H1 (cell line): ENCODE measurements at regions not wholly inside any gene's neighbourhood (a gene's known extent, or its start where the extent isn't known, plus 50 kb on each side); places are given as distances from the start of the nearest gene placed in this dataset.

Experiments used
- CTCF ChIA-PET: fragments of 300-600 bp; sonication (Branson Sonifier 250); formaldehyde crosslinking; loops from one replicate; lab custom pipeline; 2021; ENCODE audit not compliant: partially characterized antibody; lab: Charles Lee
- POLR2A ChIA-PET: fragments of 300-600 bp; sonication (Branson Sonifier 250); formaldehyde crosslinking; loops from one replicate; lab custom pipeline; 2021; ENCODE audit warnings: inconsistent platforms; ENCODE audit not compliant: partially characterized antibody; lab: Charles Lee
- DNase-seq, 2 experiments: peaks; one replicate each; pipeline versions ENCODE4 v3.0.0 to v3.0.0-alpha.2; 2010 to 2022; ENCODE audit warnings: low spot score in 2 of 2, low read depth in 1 of 2, mixed read lengths in 1 of 2
- FAIRE-seq: peaks from 2 replicates; lab custom pipeline; 2011; peaks lifted over from hg19 to GRCh38; lab: Jason Lieb, UNC
- H2AFZ ChIP-seq: 2 replicates; pipeline ENCODE4 v1.8.1; 2012; ENCODE audit warnings: low read length, inconsistent platforms
- H2AK5ac ChIP-seq: 2 replicates; pipeline ENCODE4 v1.6.1; 2013; ENCODE audit warnings: low read depth, low read length
- H2BK120ac ChIP-seq: replicated peaks from 2 replicates; pipeline ENCODE3; 2013; ENCODE audit warnings: low read depth, low read length, inconsistent platforms
- H2BK12ac ChIP-seq: 2 replicates; pipeline ENCODE4 v1.6.1; 2013; ENCODE audit warnings: low read depth, low read length
- H2BK15ac ChIP-seq: 2 replicates; pipeline ENCODE4 v1.6.1; 2013; ENCODE audit warnings: low read length
- H2BK20ac ChIP-seq: 2 replicates; pipeline ENCODE4 v1.6.1; 2013; ENCODE audit warnings: low read length
- H2BK5ac ChIP-seq: 2 replicates; pipeline ENCODE4 v1.6.1; 2013; ENCODE audit warnings: low read depth, low read length
- H3K14ac ChIP-seq: 2 replicates; pipeline ENCODE4 v1.6.1; 2013; ENCODE audit warnings: inconsistent platforms; ENCODE audit not compliant: insufficient read length
- H3K18ac ChIP-seq: 2 replicates; pipeline ENCODE4 v1.6.1; 2013; ENCODE audit warnings: low read length; ENCODE audit errors: extremely low read depth
- H3K23ac ChIP-seq: 2 replicates; pipeline ENCODE4 v1.6.1; 2013; ENCODE audit warnings: inconsistent platforms; ENCODE audit not compliant: insufficient read length
- H3K23me2 ChIP-seq: 2 replicates; pipeline ENCODE4 v1.6.1; 2013; ENCODE audit warnings: low read depth, low read length
- H3K27ac ChIP-seq: 2 replicates; pipeline ENCODE4 v1.6.1; 2011; ENCODE audit warnings: low read depth, low read length, inconsistent platforms
- H3K27me3 ChIP-seq, 4 experiments: replicated peaks in 1 of 4; 1 replicate in 1 of 4; 2 replicates in 3 of 4; pipeline versions ENCODE4 v1.6.1 to v1.8.1; 2011 to 2013; ENCODE audit warnings: low read length in 3 of 4, mild to moderate bottlenecking in 3 of 4, inconsistent platforms in 2 of 4, mixed read lengths in 2 of 4, moderate library complexity in 1 of 4; ENCODE audit not compliant: control insufficient read depth in 3 of 4, insufficient read depth in 3 of 4; ENCODE audit errors: extremely low read depth in 1 of 4
- H3K36me3 ChIP-seq, 4 experiments: 2 replicates each; pipeline versions ENCODE4 v1.6.1 to v1.8.1; 2011 to 2013; ENCODE audit warnings: mild to moderate bottlenecking in 4 of 4, low read length in 3 of 4, moderate library complexity in 2 of 4, control low read depth in 1 of 4, inconsistent platforms in 1 of 4; ENCODE audit not compliant: insufficient read depth in 4 of 4, control insufficient read depth in 2 of 4
- H3K4ac ChIP-seq: replicated peaks from 2 replicates; pipeline ENCODE3; 2013; ENCODE audit warnings: low read length, low read depth, mixed read lengths, inconsistent platforms; ENCODE audit not compliant: insufficient read length
- H3K4me1 ChIP-seq, 4 experiments: replicated peaks in 1 of 4; 1 replicate in 1 of 4; 2 replicates in 3 of 4; pipeline versions ENCODE4 v1.6.1 to v1.8.1; 2011 to 2013; ENCODE audit warnings: low read length in 3 of 4, inconsistent platforms in 2 of 4, mixed read lengths in 1 of 4; ENCODE audit not compliant: insufficient read depth in 4 of 4, control insufficient read depth in 3 of 4
- H3K4me2 ChIP-seq, 2 experiments: 2 replicates each; pipeline versions ENCODE4 v1.6.1 to v1.8.1; 2011 to 2013; ENCODE audit warnings: low read depth in 2 of 2, low read length in 2 of 2, control low read depth in 1 of 2, inconsistent platforms in 1 of 2, mild to moderate bottlenecking in 1 of 2; ENCODE audit not compliant: insufficient read depth in 1 of 2
- H3K4me3 ChIP-seq, 4 experiments: fragments of 200-600, 300-600 bp in 1 of 4; sonication (generic), shearing (Covaris generic), sonication (Bioruptor Twin) in 1 of 4; 2 replicates each; pipeline versions ENCODE4 v1.5.1 to v1.8.1; 2011 to 2016; ENCODE audit warnings: low read length in 4 of 4, low read depth in 3 of 4, control low read depth in 2 of 4, inconsistent platforms in 2 of 4, mild to moderate bottlenecking in 2 of 4, mixed read lengths in 1 of 4, moderate library complexity in 1 of 4; ENCODE audit not compliant: insufficient read depth in 2 of 4; ENCODE audit errors: extremely low read depth in 1 of 4
- H3K56ac ChIP-seq: replicated peaks from 2 replicates; pipeline ENCODE3; 2013; ENCODE audit warnings: low read depth, mild to moderate bottlenecking, mixed read lengths, low read length, inconsistent platforms; ENCODE audit not compliant: insufficient read length
- H3K79me1 ChIP-seq: 2 replicates; pipeline ENCODE4 v1.6.1; 2013; ENCODE audit warnings: low read depth, low read length, control low read depth
- H3K79me2 ChIP-seq, 2 experiments: 2 replicates each; pipeline versions ENCODE4 v1.6.1 to v1.8.1; 2012 to 2013; ENCODE audit warnings: low read length in 2 of 2, mild to moderate bottlenecking in 2 of 2, inconsistent platforms in 1 of 2; ENCODE audit not compliant: insufficient read depth in 2 of 2, control insufficient read depth in 1 of 2
- H3K9ac ChIP-seq, 4 experiments: replicated peaks in 1 of 4; 1 replicate in 1 of 4; 2 replicates in 3 of 4; pipeline versions ENCODE4 v1.6.1 to v1.8.1; 2011 to 2013; ENCODE audit warnings: low read depth in 3 of 4, low read length in 3 of 4, control low read depth in 2 of 4, mild to moderate bottlenecking in 2 of 4, moderate library complexity in 2 of 4, inconsistent platforms in 1 of 4; ENCODE audit errors: extremely low read depth in 1 of 4
- H3K9me3 ChIP-seq, 2 experiments: 2 replicates each; pipeline versions ENCODE4 v1.6.1 to v1.8.1; 2012 to 2013; ENCODE audit warnings: mild to moderate bottlenecking in 2 of 2, moderate library complexity in 2 of 2, control low read depth in 1 of 2, inconsistent platforms in 1 of 2, low read depth in 1 of 2, low read length in 1 of 2, mixed read lengths in 1 of 2; ENCODE audit not compliant: insufficient read depth in 2 of 2
- H4K20me1 ChIP-seq, 2 experiments: replicated peaks in 1 of 2; 2 replicates each; pipeline versions ENCODE3 to v1.8.1; 2011 to 2013; ENCODE audit warnings: inconsistent platforms in 2 of 2, low read length in 2 of 2, mild to moderate bottlenecking in 1 of 2; ENCODE audit not compliant: insufficient read depth in 2 of 2, control insufficient read depth in 1 of 2
- H4K5ac ChIP-seq: 2 replicates; pipeline ENCODE4 v1.6.1; 2013; ENCODE audit warnings: low read length, low read depth, mixed read lengths, inconsistent platforms; ENCODE audit not compliant: insufficient read length
- H4K8ac ChIP-seq: 2 replicates; pipeline ENCODE4 v1.8.0; 2013; ENCODE audit warnings: mild to moderate bottlenecking, moderate library complexity, low read length, inconsistent platforms; ENCODE audit not compliant: insufficient read depth; ENCODE audit errors: extremely low read depth
- H4K91ac ChIP-seq: replicated peaks from 2 replicates; pipeline ENCODE3; 2013; ENCODE audit warnings: low read length, mixed read lengths, inconsistent platforms; ENCODE audit not compliant: insufficient read length
- CEBPB ChIP-seq: IDR thresholded peaks from 2 replicates; pipeline ENCODE4 v1.6.1; 2012; ENCODE audit warnings: low read depth, low read length
- EGR1 ChIP-seq: IDR thresholded peaks from 2 replicates; pipeline ENCODE4 v1.6.1; 2011; ENCODE audit warnings: low read depth, low read length, borderline replicate concordance
- EP300 ChIP-seq, 2 experiments: IDR thresholded peaks; 1 replicate in 1 of 2; 2 replicates in 1 of 2; pipeline ENCODE4 v1.6.1; 2011 to 2012; ENCODE audit warnings: low read depth in 2 of 2, low read length in 2 of 2, mild to moderate bottlenecking in 2 of 2, borderline replicate concordance in 1 of 2, inconsistent platforms in 1 of 2, moderate library complexity in 1 of 2
- EZH2 ChIP-seq: fragments of 200-600 bp; sonication (generic); IDR thresholded peaks from 2 replicates; pipeline ENCODE4 v1.7.1; 2012; ENCODE audit warnings: low read depth, mild to moderate bottlenecking, moderate library complexity, low read length, inconsistent platforms; ENCODE audit not compliant: severe bottlenecking
- HDAC2 ChIP-seq, 2 experiments: fragments of 300-600 bp in 1 of 2; sonication (generic) in 1 of 2; IDR thresholded peaks; 2 replicates each; pipeline ENCODE4 v1.6.1; 2011 to 2012; ENCODE audit warnings: low read depth in 2 of 2, low read length in 2 of 2, mild to moderate bottlenecking in 2 of 2, moderate library complexity in 2 of 2, borderline replicate concordance in 1 of 2, inconsistent platforms in 1 of 2
- POLR2A ChIP-seq, 2 experiments: IDR thresholded peaks; 1 replicate in 1 of 2; 2 replicates in 1 of 2; pipeline ENCODE4 v1.6.1; 2011; ENCODE audit warnings: low read depth in 2 of 2, low read length in 2 of 2, mild to moderate bottlenecking in 2 of 2; ENCODE audit errors: control extremely low read depth in 1 of 2
- RBBP5 ChIP-seq: IDR thresholded peaks from 2 replicates; pipeline ENCODE4 v1.7.1; 2012; ENCODE audit warnings: low read depth, mild to moderate bottlenecking, inconsistent platforms, low read length, moderate library complexity, borderline replicate concordance
- RXRA ChIP-seq: IDR thresholded peaks from 2 replicates; pipeline ENCODE4 v1.6.1; 2011; ENCODE audit warnings: low read depth, mild to moderate bottlenecking, low read length, moderate library complexity; ENCODE audit not compliant: insufficient read depth
- SIN3A ChIP-seq, 2 experiments: IDR thresholded peaks in 1 of 2; conservative IDR thresholded peaks in 1 of 2; 2 replicates each; pipeline ENCODE4 v1.6.1; 2011 to 2012; ENCODE audit warnings: low read length in 2 of 2, improper control_type of control experiment in 1 of 2, low read depth in 1 of 2, mild to moderate bottlenecking in 1 of 2
- WGBS, 2 experiments: shearing (Covaris generic) in 1 of 2; methylation state at CpG; one replicate each; pipeline versions ENCODE4 v1.1.6 to v1.1.7; 2013 to 2015; ENCODE audit warnings: low lambda C conversion rate in 2 of 2, mixed read lengths in 2 of 2, inconsistent platforms in 1 of 2, low coverage in 1 of 2, missing lambda C conversion rate in 1 of 2; ENCODE audit not compliant: insufficient replicate concordance in 2 of 2, insufficient coverage in 1 of 2, insufficient read length in 1 of 2; ENCODE audit errors: extremely low coverage in 1 of 2, missing lambda C conversion rate in 1 of 2; 5-methylcytosine and 5-hydroxymethylcytosine counted together
- TF ChIP-seq, protein P1 (sequence below): IDR thresholded peaks from 2 replicates; pipeline ENCODE4 v1.6.1; 2011; ENCODE audit warnings: low read length, improper control_type of control experiment
- TF ChIP-seq, protein P2 (sequence below): IDR thresholded peaks from 2 replicates; pipeline ENCODE4 v1.6.1; 2012; ENCODE audit warnings: low read length, inconsistent platforms

GRCh38 chr12:86911973-86912372 is 655.8 kb upstream of the MGAT4C start:
- FAIRE-seq (no peak), DNase-seq (no peak)
- Histone ChIP-seq H3K9me3 (peaks cover 3 to 5% of the 10 kb centered on the region in 2 experiments; a peak in 1 of 4 replicates), H3K36me3 (no peaks in the 10 kb centered on the region), H2BK12ac (peak overlapping the region; percentile 27; the same call in 1 of the 2 replicates), H3K18ac (no peak overlapping the region), H2BK20ac (no peak overlapping the region), H2BK15ac (no peak overlapping the region), H2AFZ (no peak overlapping the region), H3K56ac (no peak overlapping the region), H4K8ac (no peak overlapping the region), H3K9ac (no peak overlapping the region), H3K4me3 (no peak overlapping the region), H4K5ac (no peak overlapping the region), H3K79me2 (no peaks in the 10 kb centered on the region), H3K14ac (no peak overlapping the region), H3K23ac (no peak overlapping the region), H3K4me2 (no peak overlapping the region), H3K4ac (no peak overlapping the region), H4K91ac (no peak overlapping the region), H3K4me1 (no peaks in the 10 kb centered on the region), H4K20me1 (no peaks in the 10 kb centered on the region), H3K79me1 (no peaks in the 10 kb centered on the region), H2BK5ac (no peak overlapping the region), H2AK5ac (no peak overlapping the region), H3K27ac (no peak overlapping the region), H2BK120ac (no peak overlapping the region), H3K23me2 (no peaks in the 10 kb centered on the region), H3K27me3 (no peaks in the 10 kb centered on the region)
- WGBS, 2 experiments = 86% methylated on average over 3 of the region's 3 CpGs; no CpG with 5 or more reads in 1 of the 2 experiments
- ChIA-PET CTCF (interaction anchor here (1.6 kb wide), 1 partner anchor 11 kb away, joined by 3 read pairs; no protein-coding TSS in a partner anchor), POLR2A (no interaction called here)
- TF ChIP-seq RXRA (no peak), RBBP5 (no peak), EP300 (IDR thresholded peaks at IDR 0.05; ENCODE audit: borderline replicate concordance in 1 of 2, low read depth in 2 of 2, low read length in 2 of 2) (no peak), SIN3A (conservative IDR thresholded peaks at IDR 0.05 in 1 of 2, IDR thresholded peaks at IDR 0.05 in 1 of 2; ENCODE audit: low read depth in 1 of 2, low read length in 2 of 2) (no peak), POLR2A (IDR thresholded peaks at IDR 0.05; ENCODE audit: control extremely low read depth in 1 of 2, low read depth in 2 of 2, low read length in 2 of 2) (no peak), HDAC2 (IDR thresholded peaks at IDR 0.05; ENCODE audit: borderline replicate concordance in 1 of 2, low read depth in 2 of 2, low read length in 2 of 2) (no peak), CEBPB (no peak), EGR1 (no peak), EZH2 (no peak)
- TF ChIP-seq, protein P1, sequence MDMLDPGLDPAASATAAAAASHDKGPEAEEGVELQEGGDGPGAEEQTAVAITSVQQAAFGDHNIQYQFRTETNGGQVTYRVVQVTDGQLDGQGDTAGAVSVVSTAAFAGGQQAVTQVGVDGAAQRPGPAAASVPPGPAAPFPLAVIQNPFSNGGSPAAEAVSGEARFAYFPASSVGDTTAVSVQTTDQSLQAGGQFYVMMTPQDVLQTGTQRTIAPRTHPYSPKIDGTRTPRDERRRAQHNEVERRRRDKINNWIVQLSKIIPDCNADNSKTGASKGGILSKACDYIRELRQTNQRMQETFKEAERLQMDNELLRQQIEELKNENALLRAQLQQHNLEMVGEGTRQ = no peak
- TF ChIP-seq, protein P2, sequence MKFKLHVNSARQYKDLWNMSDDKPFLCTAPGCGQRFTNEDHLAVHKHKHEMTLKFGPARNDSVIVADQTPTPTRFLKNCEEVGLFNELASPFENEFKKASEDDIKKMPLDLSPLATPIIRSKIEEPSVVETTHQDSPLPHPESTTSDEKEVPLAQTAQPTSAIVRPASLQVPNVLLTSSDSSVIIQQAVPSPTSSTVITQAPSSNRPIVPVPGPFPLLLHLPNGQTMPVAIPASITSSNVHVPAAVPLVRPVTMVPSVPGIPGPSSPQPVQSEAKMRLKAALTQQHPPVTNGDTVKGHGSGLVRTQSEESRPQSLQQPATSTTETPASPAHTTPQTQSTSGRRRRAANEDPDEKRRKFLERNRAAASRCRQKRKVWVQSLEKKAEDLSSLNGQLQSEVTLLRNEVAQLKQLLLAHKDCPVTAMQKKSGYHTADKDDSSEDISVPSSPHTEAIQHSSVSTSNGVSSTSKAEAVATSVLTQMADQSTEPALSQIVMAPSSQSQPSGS = no peak
